CD4-positive, alpha-beta T cell treated with Interleukin-4 for 1 hour (primary cell): ENCODE measurements at regions not wholly inside any gene's neighbourhood (a gene's known extent, or its start where the extent isn't known, plus 50 kb on each side); places are given as distances from the start of the nearest gene placed in this dataset.

Source experiments
- DNase-seq, 2 donors: peaks; one replicate each; pipeline ENCODE4 v3.0.0-alpha.2; 2020 to 2022

GRCh38 chr1:103854279-103854678 lies 104.6 kb downstream of the AMY1C start:
- no peak for DNase-seq

GRCh38 chr1:103859721-103860120 lies 110.0 kb downstream of the AMY1C start:
- DNase-seq, result no peak

- DNase-seq, result no peak
These were observed 149.1 kb downstream of the AMY1C start for GRCh38 chr1:103898576-103899345.

- no peak for DNase-seq
These were observed 150.3 kb downstream of the AMY1C start for GRCh38 chr1:103900005-103900404.

GRCh38 chr1:103901072-103901471 lies 151.4 kb downstream of the AMY1C start:
- no peak for DNase-seq

GRCh38 chr1:103905363-103905762 lies 155.7 kb downstream of the AMY1C start:
- DNase-seq, result no peak

- no peak for DNase-seq
These were observed 161.8 kb downstream of the AMY1C start for GRCh38 chr1:103911450-103911849.

- no peak for DNase-seq
These were observed 168.1 kb downstream of the AMY1C start for GRCh38 chr1:103917795-103918194.

GRCh38 chr1:103931891-103932290 lies 182.2 kb downstream of the AMY1C start:
- DNase-seq, result no peak

GRCh38 chr1:103937763-103938357 lies 188.2 kb downstream of the AMY1C start:
- no peak for DNase-seq

- no peak for DNase-seq
These were observed 191.4 kb downstream of the AMY1C start for GRCh38 chr1:103941086-103941485.

- DNase-seq, result no peak
These were observed 192.3 kb downstream of the AMY1C start for GRCh38 chr1:103942029-103942428.

GRCh38 chr1:103945774-103946173 lies 196.1 kb downstream of the AMY1C start:
- no peak for DNase-seq

- no peak for DNase-seq
These were observed 198.8 kb downstream of the AMY1C start for GRCh38 chr1:103948526-103948925.

- no peak for DNase-seq
These were observed 200.1 kb downstream of the AMY1C start for GRCh38 chr1:103949779-103950178.

- DNase-seq, result no peak
These were observed 203.7 kb downstream of the AMY1C start for GRCh38 chr1:103953386-103953785.

GRCh38 chr1:103958699-103959098 lies 209.0 kb downstream of the AMY1C start:
- no peak for DNase-seq

- DNase-seq, result no peak
These were observed 209.9 kb downstream of the AMY1C start for GRCh38 chr1:103959565-103959964.

- no peak for DNase-seq
These were observed 210.3 kb downstream of the AMY1C start for GRCh38 chr1:103960045-103960444.

GRCh38 chr1:103960710-103961109 lies 211.0 kb downstream of the AMY1C start:
- no peak for DNase-seq

- DNase-seq, result no peak
These were observed 237.1 kb downstream of the AMY1C start for GRCh38 chr1:103986792-103987191.

- no peak for DNase-seq
These were observed 247.9 kb downstream of the AMY1C start for GRCh38 chr1:103997631-103998030.

- DNase-seq, result no peak
These were observed 269.4 kb downstream of the AMY1C start for GRCh38 chr1:104018922-104019674.

- no peak for DNase-seq
These were observed 270.0 kb downstream of the AMY1C start for GRCh38 chr1:104019675-104020049.
